Choroid plexus epithelial cell (primary cell): ENCODE measurements at regions not wholly inside any gene's neighbourhood (a gene's known extent, or its start where the extent isn't known, plus 50 kb on each side); places are given as distances from the start of the nearest gene placed in this dataset.

Source experiments
- DNase-seq: peaks from one replicate; pipeline ENCODE4 v3.0.0-alpha.2; 2010; ENCODE audit warnings: low read depth
- H3K4me3 ChIP-seq: 2 replicates; pipeline ENCODE4 v1.5.1; 2011; ENCODE audit warnings: low read depth, mild to moderate bottlenecking, control low read depth, low read length, moderate library complexity
- TF ChIP-seq, protein P1 (sequence below): conservative IDR thresholded peaks from 2 replicates; pipeline ENCODE4 v1.5.1; 2011; ENCODE audit warnings: low read depth, mild to moderate bottlenecking, control low read depth, inconsistent platforms, low read length, moderate library complexity

- TF ChIP-seq, protein P1, sequence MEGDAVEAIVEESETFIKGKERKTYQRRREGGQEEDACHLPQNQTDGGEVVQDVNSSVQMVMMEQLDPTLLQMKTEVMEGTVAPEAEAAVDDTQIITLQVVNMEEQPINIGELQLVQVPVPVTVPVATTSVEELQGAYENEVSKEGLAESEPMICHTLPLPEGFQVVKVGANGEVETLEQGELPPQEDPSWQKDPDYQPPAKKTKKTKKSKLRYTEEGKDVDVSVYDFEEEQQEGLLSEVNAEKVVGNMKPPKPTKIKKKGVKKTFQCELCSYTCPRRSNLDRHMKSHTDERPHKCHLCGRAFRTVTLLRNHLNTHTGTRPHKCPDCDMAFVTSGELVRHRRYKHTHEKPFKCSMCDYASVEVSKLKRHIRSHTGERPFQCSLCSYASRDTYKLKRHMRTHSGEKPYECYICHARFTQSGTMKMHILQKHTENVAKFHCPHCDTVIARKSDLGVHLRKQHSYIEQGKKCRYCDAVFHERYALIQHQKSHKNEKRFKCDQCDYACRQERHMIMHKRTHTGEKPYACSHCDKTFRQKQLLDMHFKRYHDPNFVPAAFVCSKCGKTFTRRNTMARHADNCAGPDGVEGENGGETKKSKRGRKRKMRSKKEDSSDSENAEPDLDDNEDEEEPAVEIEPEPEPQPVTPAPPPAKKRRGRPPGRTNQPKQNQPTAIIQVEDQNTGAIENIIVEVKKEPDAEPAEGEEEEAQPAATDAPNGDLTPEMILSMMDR = no peak
- no peak overlapping the region for H3K4me3 ChIP-seq
- DNase-seq = no peak
These were observed 339.4 kb downstream of the ACTL7B start for GRCh38 chr9:108516391-108516790.

DNA sequence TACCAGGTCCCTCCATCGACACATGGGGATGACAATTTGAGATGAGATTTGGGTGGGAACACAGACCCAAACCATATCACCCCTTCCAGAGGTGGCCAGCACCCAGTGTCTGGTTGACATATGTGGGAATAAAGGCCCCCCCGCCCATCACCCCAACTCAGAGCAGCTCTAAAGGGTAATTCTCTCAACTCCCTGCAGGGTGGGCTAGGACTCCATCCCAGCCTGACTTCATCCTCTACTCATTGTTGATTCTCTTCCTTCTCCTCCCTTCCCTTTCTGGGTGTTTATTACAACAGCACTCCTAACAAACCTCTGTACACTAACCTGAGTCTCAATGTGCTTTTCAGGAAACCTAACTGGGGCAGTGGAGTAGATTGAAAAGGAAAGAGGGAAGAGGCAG, 339.9 kb downstream of the ACTL7B start:
- TF ChIP-seq, protein P1 = peak; percentile 5
- DNase-seq = no peak
- H3K4me3 ChIP-seq = no peak overlapping the region

GRCh38 chr9:108512426-108513173, 343.2 kb downstream of the ACTL7B start:
- DNase-seq = peak; percentile 23
- TF ChIP-seq, protein P1 = no peak
- H3K4me3 ChIP-seq = no peak overlapping the region

- peak; percentile 80 for DNase-seq
- no peak overlapping the region for H3K4me3 ChIP-seq
- TF ChIP-seq, protein P1 = no peak
These were observed 344.5 kb downstream of the ACTL7B start for GRCh38 chr9:108511307-108511706.

- TF ChIP-seq, protein P1 = no peak
- H3K4me3 ChIP-seq = no peak overlapping the region
- no peak for DNase-seq
These were observed 358.9 kb downstream of the ACTL7B start for GRCh38 chr9:108496846-108497245.

- H3K4me3 ChIP-seq = no peak overlapping the region
- TF ChIP-seq, protein P1 = no peak
- DNase-seq = no peak
These were observed 366.2 kb downstream of the ACTL7B start for GRCh38 chr9:108489567-108489966.

- TF ChIP-seq, protein P1 = no peak
- peak; percentile 51 for DNase-seq
- no peak overlapping the region for H3K4me3 ChIP-seq
These were observed 369.0 kb downstream of the ACTL7B start for GRCh38 chr9:108486831-108487230.
